ENCODE measurements at regions not wholly inside any gene's neighbourhood (a gene's known extent, or its start where the extent isn't known, plus 50 kb on each side); places are given as distances from the start of the nearest gene placed in this dataset.

- no peaks in the 10 kb centered on the region for H3K4me1 ChIP-seq
- 64% methylated on average over 7 of the region's 7 CpGs for WGBS
- no peaks in the 10 kb centered on the region for H3K9me3 ChIP-seq
- no peak overlapping the region for H3K27ac ChIP-seq (replicated peaks in 1 of 4)
- TF ChIP-seq POLR2AphosphoS5 (IDR thresholded peaks at IDR 0.05) (no peak), EP300 (IDR thresholded peaks at IDR 0.05) (no peak), POLR2A (IDR thresholded peaks at IDR 0.05; ENCODE audit: low read depth) (no peak)
- TF ChIP-seq, protein P1, sequence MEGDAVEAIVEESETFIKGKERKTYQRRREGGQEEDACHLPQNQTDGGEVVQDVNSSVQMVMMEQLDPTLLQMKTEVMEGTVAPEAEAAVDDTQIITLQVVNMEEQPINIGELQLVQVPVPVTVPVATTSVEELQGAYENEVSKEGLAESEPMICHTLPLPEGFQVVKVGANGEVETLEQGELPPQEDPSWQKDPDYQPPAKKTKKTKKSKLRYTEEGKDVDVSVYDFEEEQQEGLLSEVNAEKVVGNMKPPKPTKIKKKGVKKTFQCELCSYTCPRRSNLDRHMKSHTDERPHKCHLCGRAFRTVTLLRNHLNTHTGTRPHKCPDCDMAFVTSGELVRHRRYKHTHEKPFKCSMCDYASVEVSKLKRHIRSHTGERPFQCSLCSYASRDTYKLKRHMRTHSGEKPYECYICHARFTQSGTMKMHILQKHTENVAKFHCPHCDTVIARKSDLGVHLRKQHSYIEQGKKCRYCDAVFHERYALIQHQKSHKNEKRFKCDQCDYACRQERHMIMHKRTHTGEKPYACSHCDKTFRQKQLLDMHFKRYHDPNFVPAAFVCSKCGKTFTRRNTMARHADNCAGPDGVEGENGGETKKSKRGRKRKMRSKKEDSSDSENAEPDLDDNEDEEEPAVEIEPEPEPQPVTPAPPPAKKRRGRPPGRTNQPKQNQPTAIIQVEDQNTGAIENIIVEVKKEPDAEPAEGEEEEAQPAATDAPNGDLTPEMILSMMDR (IDR thresholded peaks at IDR 0.05): no peak
- intact Hi-C loops (cut with DNase I): no loop called here
- H3K4me3 ChIP-seq: no peak overlapping the region
- no peak for DNase-seq (ENCODE audit: extremely low spot score)
- no peaks in the 10 kb centered on the region for H3K27me3 ChIP-seq
- H3K36me3 ChIP-seq: no peaks in the 10 kb centered on the region
These were observed 236.4 kb upstream of the MID1 start for GRCh38 chrX:10856797-10857196.

GRCh38 chrX:10859353-10859752 lies 239.0 kb upstream of the MID1 start:
- H3K9me3 ChIP-seq: no peaks in the 10 kb centered on the region
- intact Hi-C loops (cut with DNase I): no loop called here
- H3K4me3 ChIP-seq: no peak overlapping the region
- H3K27me3 ChIP-seq: no peaks in the 10 kb centered on the region
- no peak for DNase-seq (ENCODE audit: extremely low spot score)
- TF ChIP-seq EP300 (IDR thresholded peaks at IDR 0.05) (no peak), POLR2AphosphoS5 (IDR thresholded peaks at IDR 0.05) (no peak), POLR2A (IDR thresholded peaks at IDR 0.05; ENCODE audit: low read depth) (no peak)
- TF ChIP-seq, protein P1 (IDR thresholded peaks at IDR 0.05): no peak
- H3K27ac ChIP-seq (replicated peaks in 1 of 4): no peak overlapping the region
- H3K4me1 ChIP-seq: no peaks in the 10 kb centered on the region
- H3K36me3 ChIP-seq: no peaks in the 10 kb centered on the region
- WGBS: 76% methylated on average over 3 of the region's 3 CpGs

DNA sequence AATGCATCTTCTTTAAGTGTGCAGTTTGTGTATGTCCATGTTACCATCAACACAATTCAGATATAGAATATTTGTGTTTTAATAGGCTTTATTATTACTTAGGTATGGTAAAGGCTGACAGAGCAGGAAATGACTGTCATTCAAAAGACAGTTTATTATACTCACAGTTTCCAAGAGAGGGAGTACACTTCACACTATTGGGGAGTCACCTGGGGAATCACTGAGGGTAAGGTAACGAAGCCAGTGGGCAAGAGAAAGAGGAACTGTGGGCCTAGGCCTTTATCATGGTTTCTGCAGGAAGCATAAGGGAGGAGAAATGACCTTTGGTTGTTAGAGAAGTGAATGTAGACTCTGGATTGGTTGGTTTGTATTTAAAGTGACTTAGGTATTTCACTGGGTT lies 235.1 kb upstream of the HCCS start:
- TF ChIP-seq EP300 (IDR thresholded peaks at IDR 0.05): no peak
- TF ChIP-seq, protein P1 (IDR thresholded peaks at IDR 0.05): no peak
- TF ChIP-seq POLR2A (IDR thresholded peaks at IDR 0.05; ENCODE audit: low read depth): no peak
- TF ChIP-seq POLR2AphosphoS5 (IDR thresholded peaks at IDR 0.05): no peak
- 71% methylated on average over 1 of the region's 1 CpG for WGBS
- no peak for DNase-seq (ENCODE audit: extremely low spot score)
- intact Hi-C loops (cut with DNase I): no loop called here
- no peaks in the 10 kb centered on the region for H3K4me1 ChIP-seq
- H3K9me3 ChIP-seq: no peaks in the 10 kb centered on the region
- H3K27me3 ChIP-seq: no peaks in the 10 kb centered on the region
- H3K4me3 ChIP-seq: no peak overlapping the region
- no peak overlapping the region for H3K27ac ChIP-seq (replicated peaks in 1 of 4)
- H3K36me3 ChIP-seq: no peaks in the 10 kb centered on the region

- no peaks in the 10 kb centered on the region for H3K4me1 ChIP-seq
- H3K4me3 ChIP-seq: no peak overlapping the region
- H3K27me3 ChIP-seq: no peaks in the 10 kb centered on the region
- no peak overlapping the region for H3K27ac ChIP-seq (replicated peaks in 1 of 4)
- DNase-seq (ENCODE audit: extremely low spot score): no peak
- intact Hi-C loops (cut with DNase I): no loop called here
- no peaks in the 10 kb centered on the region for H3K9me3 ChIP-seq
- no peak for TF ChIP-seq POLR2AphosphoS5 (IDR thresholded peaks at IDR 0.05)
- TF ChIP-seq POLR2A (IDR thresholded peaks at IDR 0.05; ENCODE audit: low read depth): no peak
- TF ChIP-seq, protein P1 (IDR thresholded peaks at IDR 0.05): no peak
- TF ChIP-seq EP300 (IDR thresholded peaks at IDR 0.05): no peak
- 82% methylated on average over 4 of the region's 4 CpGs for WGBS
- no peaks in the 10 kb centered on the region for H3K36me3 ChIP-seq
These were observed 228.6 kb upstream of the HCCS start for GRCh38 chrX:10882484-10882883.

DNA sequence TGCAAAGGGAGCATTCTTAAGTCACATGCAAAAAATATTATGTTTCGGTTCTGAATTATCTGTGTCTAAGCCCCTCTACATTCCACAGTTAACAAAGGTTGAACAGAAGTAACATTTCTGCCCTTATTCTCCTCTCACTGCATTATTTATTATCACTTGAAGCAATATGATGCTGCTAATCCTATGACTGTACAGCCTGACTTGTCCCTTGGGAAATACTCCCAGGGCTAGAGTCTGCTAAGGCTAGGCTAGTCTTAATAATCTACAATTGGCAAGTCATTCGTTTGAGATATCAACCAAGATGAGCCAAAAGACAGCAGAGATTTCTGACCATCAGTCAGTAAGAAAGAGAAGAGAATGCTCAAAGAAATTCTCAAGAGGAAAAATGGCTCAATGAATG lies 226.9 kb upstream of the HCCS start:
- TF ChIP-seq POLR2A (IDR thresholded peaks at IDR 0.05; ENCODE audit: low read depth): no peak
- TF ChIP-seq, protein P1 (IDR thresholded peaks at IDR 0.05): no peak
- intact Hi-C loops (cut with DNase I): no loop called here
- no peak overlapping the region for H3K27ac ChIP-seq (replicated peaks in 1 of 4)
- DNase-seq (ENCODE audit: extremely low spot score): no peak
- no peak overlapping the region for H3K4me3 ChIP-seq
- no peaks in the 10 kb centered on the region for H3K9me3 ChIP-seq
- 68% methylated on average over 2 of the region's 2 CpGs for WGBS
- H3K4me1 ChIP-seq: no peaks in the 10 kb centered on the region
- H3K27me3 ChIP-seq: no peaks in the 10 kb centered on the region
- H3K36me3 ChIP-seq: no peaks in the 10 kb centered on the region
